K562 (cell line): ENCODE measurements at regions not wholly inside any gene's neighbourhood (a gene's known extent, or its start where the extent isn't known, plus 50 kb on each side); places are given as distances from the start of the nearest gene placed in this dataset.

Experiments used
- ATAC-seq: fragments of 200-7000 bp; cut with Tn5 transposase; 3 replicates; pipeline ENCODE4 v1.9.1; 2020; ENCODE audit warnings: moderate library complexity
- BruUV-seq: library from RNA; stranded (reverse); fragments of 400-500 nt; replicated peaks from 2 replicates; lab custom pipeline; 2021; lab: Mats Ljungman, UMichigan
- CTCF ChIA-PET: fragments of 300-600 bp; formaldehyde crosslinking; extraction: SDS; loops from one replicate; lab custom pipeline; 2021; ENCODE audit warnings: low intra/inter-chr PET ratio; lab: Yijun Ruan, JAX
- POLR2A ChIA-PET: fragments of 300-600, 350-650 bp; sonication (Branson Sonifier 250); formaldehyde crosslinking; extraction: SDS; loops from one replicate; lab custom pipeline; 2021; ENCODE audit warnings: antibody characterized with exemption, inconsistent platforms; lab: Yijun Ruan, JAX
- DNase-seq, 4 experiments: peaks; one replicate each; pipeline versions ENCODE4 v3.0.0 to v3.0.0-alpha.2; 2011 to 2018; ENCODE audit warnings: low spot score in 3 of 4, mixed read lengths in 3 of 4; ENCODE audit errors: extremely low read depth in 1 of 4
- FAIRE-seq: peaks from 2 replicates; lab custom pipeline; 2011; peaks lifted over from hg19 to GRCh38; lab: Jason Lieb, UNC
- H2AFZ ChIP-seq: 2 replicates; pipeline ENCODE4 v1.6.0; 2011; ENCODE audit warnings: low read depth, low read length, control low read depth, inconsistent platforms
- H3K27ac ChIP-seq: fragments of 200-600 bp; 3 replicates; pipeline ENCODE4 v1.8.0; 2011; ENCODE audit warnings: low read depth, mild to moderate bottlenecking, control low read depth, inconsistent platforms, low read length, moderate library complexity, mixed read lengths; ENCODE audit errors: extremely low read depth
- H3K27me3 ChIP-seq, 2 experiments: fragments of 300-600 bp in 1 of 2; 2 replicates in 1 of 2; 3 replicates in 1 of 2; pipeline versions ENCODE4 v1.6.0 to v1.8.0; 2011; ENCODE audit warnings: inconsistent platforms in 2 of 2, low read length in 2 of 2, mild to moderate bottlenecking in 1 of 2, mixed read lengths in 1 of 2, moderate library complexity in 1 of 2; ENCODE audit not compliant: control insufficient read depth in 2 of 2, insufficient read depth in 2 of 2
- H3K36me3 ChIP-seq: fragments of 300-600 bp; 3 replicates; pipeline ENCODE4 v1.8.0; 2011; ENCODE audit warnings: mild to moderate bottlenecking, low read length, inconsistent platforms; ENCODE audit not compliant: control insufficient read depth, insufficient read depth
- H3K4me1 ChIP-seq, 2 experiments: fragments of 200-600 bp in 1 of 2; replicated peaks in 1 of 2; 2 replicates in 1 of 2; 3 replicates in 1 of 2; pipeline versions ENCODE4 v1.5.1 to v1.8.0; 2011; ENCODE audit warnings: inconsistent platforms in 2 of 2, low read length in 2 of 2, mild to moderate bottlenecking in 1 of 2, mixed read lengths in 1 of 2, moderate library complexity in 1 of 2; ENCODE audit not compliant: control insufficient read depth in 2 of 2, insufficient read depth in 2 of 2
- H3K4me2 ChIP-seq: 2 replicates; pipeline ENCODE4 v1.6.1; 2011; ENCODE audit warnings: low read length, control low read depth, inconsistent platforms, mixed read lengths; ENCODE audit not compliant: insufficient read depth
- H3K4me3 ChIP-seq: fragments of 200-600 bp; sonication (generic), shearing (Covaris generic); 2 replicates; pipeline ENCODE4 v1.5.1; 2016; ENCODE audit warnings: control low read depth, inconsistent platforms
- H3K79me2 ChIP-seq: fragments of 200-600 bp; 3 replicates; pipeline ENCODE4 v1.8.0; 2011; ENCODE audit warnings: low read length, inconsistent platforms; ENCODE audit not compliant: control insufficient read depth, insufficient read depth
- H3K9ac ChIP-seq, 2 experiments: 2 replicates each; pipeline versions ENCODE4 v1.6.0 to v1.6.1; 2011; ENCODE audit warnings: low read depth in 2 of 2, low read length in 2 of 2, control low read depth in 1 of 2, inconsistent platforms in 1 of 2, mild to moderate bottlenecking in 1 of 2, mixed read lengths in 1 of 2; ENCODE audit not compliant: insufficient read depth in 1 of 2
- H3K9me1 ChIP-seq: one replicate; pipeline ENCODE4 v1.6.0; 2011; ENCODE audit warnings: inconsistent platforms, mild to moderate bottlenecking, low read length, moderate library complexity; ENCODE audit not compliant: control insufficient read depth, insufficient read depth
- H3K9me3 ChIP-seq: replicated peaks from 2 replicates; pipeline ENCODE4 v1.5.1; 2011; ENCODE audit warnings: low read depth, low read length, inconsistent platforms; ENCODE audit not compliant: control insufficient read depth, insufficient read depth
- H4K20me1 ChIP-seq: replicated peaks from 2 replicates; pipeline ENCODE4 v1.6.1; 2011; ENCODE audit warnings: low read length, inconsistent platforms, mixed read lengths; ENCODE audit not compliant: control insufficient read depth, insufficient read depth
- CC2D1A ChIP-seq: fragments of 450-650 bp; IDR thresholded peaks from 2 replicates; pipeline ENCODE4 v1.6.1; 2017; ENCODE audit warnings: mild to moderate bottlenecking
- DDX20 ChIP-seq: fragments of 450-650 bp; IDR thresholded peaks from 2 replicates; pipeline ENCODE4 v1.6.1; 2016; ENCODE audit warnings: missing genetic modification characterization, low read depth, mild to moderate bottlenecking, missing compliant biosample characterization, moderate library complexity
- ESRRA ChIP-seq: fragments of 450-650 bp; IDR thresholded peaks from 2 replicates; pipeline ENCODE4 v1.6.1; 2014; ENCODE audit warnings: low read depth, mild to moderate bottlenecking, moderate library complexity, borderline replicate concordance
- FOXJ2 ChIP-seq: fragments of 200-800 bp; sonication (Bioruptor generic); IDR thresholded peaks from 2 replicates; pipeline ENCODE4 v1.6.1; 2016; ENCODE audit warnings: missing genetic modification characterization, missing compliant biosample characterization
- GTF2F1 ChIP-seq: IDR thresholded peaks from 2 replicates; pipeline ENCODE4 v1.6.1; 2011; ENCODE audit warnings: low read depth, low read length, improper control_type of control experiment
- HMG20A ChIP-seq: fragments of 450-650 bp; formaldehyde crosslinking; conservative IDR thresholded peaks from 2 replicates; pipeline ENCODE4 v1.4.0; 2020; ENCODE audit warnings: mild to moderate bottlenecking, mixed read lengths
- HNRNPL ChIP-seq: fragments of 200-400 bp; formaldehyde crosslinking; IDR thresholded peaks from 2 replicates; pipeline ENCODE4 v1.6.1; 2017; ENCODE audit warnings: low read depth, mild to moderate bottlenecking, low read length
- POLR3G ChIP-seq: IDR thresholded peaks from 2 replicates; pipeline ENCODE4 v1.6.1; 2011; ENCODE audit not compliant: insufficient read length, insufficient replicate concordance; ENCODE audit errors: extremely low read depth
- SNAPC5 ChIP-seq: fragments of 250-450 bp; sonication (Bioruptor Pico); IDR thresholded peaks from 2 replicates; pipeline ENCODE4 v1.8.0; 2021; ENCODE audit warnings: moderate library complexity, mild to moderate bottlenecking, inconsistent platforms
- ZBTB1 ChIP-seq: sonication (generic); formaldehyde crosslinking; IDR thresholded peaks from 2 replicates; pipeline ENCODE4 v1.8.1; 2023; ENCODE audit warnings: missing genetic modification reagents, low read depth, mild to moderate bottlenecking, borderline replicate concordance
- ZNF133 ChIP-seq: fragments of 250-450 bp; sonication (Bioruptor Pico); IDR thresholded peaks from 2 replicates; pipeline ENCODE4 v1.4.0; 2020; ENCODE audit warnings: mild to moderate bottlenecking
- ZNF253 ChIP-seq: fragments of 250-450 bp; sonication (Bioruptor Pico); conservative IDR thresholded peaks from 2 replicates; pipeline ENCODE4 v1.6.1; 2021; ENCODE audit warnings: mild to moderate bottlenecking
- ZNF277 ChIP-seq: fragments of 250-450 bp; sonication (Bioruptor Pico); IDR thresholded peaks from 2 replicates; pipeline ENCODE4 v1.8.0; 2022; ENCODE audit warnings: inconsistent platforms, mild to moderate bottlenecking, moderate library complexity, borderline replicate concordance
- ZNF717 ChIP-seq: fragments of 250-450 bp; sonication (Bioruptor Pico); IDR thresholded peaks from 2 replicates; pipeline ENCODE4 v1.5.0; 2021
- WGBS: fragments of 100-300 bp; shearing (Covaris generic); methylation state at CpG from one replicate; pipeline ENCODE4 v1.1.6; 2016; ENCODE audit warnings: low coverage, mixed read lengths; ENCODE audit not compliant: insufficient coverage; ENCODE audit errors: missing lambda C conversion rate; 5-methylcytosine and 5-hydroxymethylcytosine counted together
- in situ Hi-C: fragments of 300-500 bp; cut with MboI; formaldehyde crosslinking; loops from 4 replicates; pipeline ENCODE4 v1.15.0; 2018; ENCODE audit warnings: inconsistent platforms, mixed read lengths
- intact Hi-C: fragments of 100-400 bp; cut with micrococcal nuclease; formaldehyde crosslinking; loops from 2 replicates; pipeline ENCODE4 v1.14.2; 2022
- TF ChIP-seq, protein P1 (sequence below): fragments of 250-450 bp; sonication (Bioruptor Pico); IDR thresholded peaks from 2 replicates; pipeline ENCODE4 v1.5.0; 2021
- TF ChIP-seq, protein P2 (sequence below): sonication (generic); IDR thresholded peaks from 2 replicates; pipeline ENCODE4 v1.6.1; 2016
- TF ChIP-seq, protein P3 (sequence below): fragments of 450-650 bp; formaldehyde crosslinking; IDR thresholded peaks from 2 replicates; pipeline ENCODE4 v1.4.0; 2020; ENCODE audit warnings: mild to moderate bottlenecking, moderate library complexity

DNA sequence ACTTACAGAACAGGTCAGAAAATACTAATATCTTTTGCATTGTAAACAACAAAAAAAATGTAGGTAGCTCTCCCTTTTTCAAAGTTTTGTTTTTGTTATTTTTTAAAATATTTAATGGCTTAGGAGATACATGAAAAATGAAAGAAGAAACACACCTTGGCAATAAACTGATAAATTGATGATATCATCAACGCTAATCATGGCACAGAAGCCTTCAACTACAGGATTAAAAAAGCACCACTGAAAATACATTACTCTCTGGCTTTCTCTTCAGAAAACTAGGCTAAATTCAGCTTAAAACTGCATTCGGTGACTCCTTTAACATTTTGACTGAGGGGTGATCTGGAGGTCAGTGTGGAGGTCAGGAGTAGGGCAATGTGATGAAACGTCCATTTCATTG lies 1018.8 kb upstream of the FANCL start:
- Histone ChIP-seq H3K4me1 (no peaks in the 10 kb centered on the region), H3K27ac (no peak overlapping the region), H2AFZ (no peak overlapping the region), H3K79me2 (no peaks in the 10 kb centered on the region), H3K9ac (no peak overlapping the region), H3K36me3 (no peaks in the 10 kb centered on the region), H3K9me3 (no peaks in the 10 kb centered on the region), H3K4me2 (no peak overlapping the region), H3K9me1 (no peaks in the 10 kb centered on the region), H4K20me1 (no peaks in the 10 kb centered on the region), H3K27me3 (no peaks in the 10 kb centered on the region), H3K4me3 (no peak overlapping the region)
- no peak for TF ChIP-seq FOXJ2 (tag)
- TF ChIP-seq, protein P1, sequence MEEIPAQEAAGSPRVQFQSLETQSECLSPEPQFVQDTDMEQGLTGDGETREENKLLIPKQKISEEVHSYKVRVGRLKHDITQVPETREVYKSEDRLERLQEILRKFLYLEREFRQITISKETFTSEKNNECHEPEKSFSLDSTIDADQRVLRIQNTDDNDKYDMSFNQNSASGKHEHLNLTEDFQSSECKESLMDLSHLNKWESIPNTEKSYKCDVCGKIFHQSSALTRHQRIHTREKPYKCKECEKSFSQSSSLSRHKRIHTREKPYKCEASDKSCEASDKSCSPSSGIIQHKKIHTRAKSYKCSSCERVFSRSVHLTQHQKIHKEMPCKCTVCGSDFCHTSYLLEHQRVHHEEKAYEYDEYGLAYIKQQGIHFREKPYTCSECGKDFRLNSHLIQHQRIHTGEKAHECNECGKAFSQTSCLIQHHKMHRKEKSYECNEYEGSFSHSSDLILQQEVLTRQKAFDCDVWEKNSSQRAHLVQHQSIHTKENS (CRISPR knock-in tag), result no peak
- TF ChIP-seq, protein P2, sequence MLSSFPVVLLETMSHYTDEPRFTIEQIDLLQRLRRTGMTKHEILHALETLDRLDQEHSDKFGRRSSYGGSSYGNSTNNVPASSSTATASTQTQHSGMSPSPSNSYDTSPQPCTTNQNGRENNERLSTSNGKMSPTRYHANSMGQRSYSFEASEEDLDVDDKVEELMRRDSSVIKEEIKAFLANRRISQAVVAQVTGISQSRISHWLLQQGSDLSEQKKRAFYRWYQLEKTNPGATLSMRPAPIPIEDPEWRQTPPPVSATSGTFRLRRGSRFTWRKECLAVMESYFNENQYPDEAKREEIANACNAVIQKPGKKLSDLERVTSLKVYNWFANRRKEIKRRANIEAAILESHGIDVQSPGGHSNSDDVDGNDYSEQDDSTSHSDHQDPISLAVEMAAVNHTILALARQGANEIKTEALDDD, result no peak
- TF ChIP-seq ZNF717 (CRISPR knock-in tag), result no peak
- TF ChIP-seq ZNF277, result no peak
- no peak for TF ChIP-seq HMG20A (CRISPR knock-in tag)
- no peak for TF ChIP-seq DDX20
- no peak for TF ChIP-seq ZNF133 (CRISPR knock-in tag)
- no peak for TF ChIP-seq ESRRA
- no peak for TF ChIP-seq ZBTB1
- TF ChIP-seq, protein P3, sequence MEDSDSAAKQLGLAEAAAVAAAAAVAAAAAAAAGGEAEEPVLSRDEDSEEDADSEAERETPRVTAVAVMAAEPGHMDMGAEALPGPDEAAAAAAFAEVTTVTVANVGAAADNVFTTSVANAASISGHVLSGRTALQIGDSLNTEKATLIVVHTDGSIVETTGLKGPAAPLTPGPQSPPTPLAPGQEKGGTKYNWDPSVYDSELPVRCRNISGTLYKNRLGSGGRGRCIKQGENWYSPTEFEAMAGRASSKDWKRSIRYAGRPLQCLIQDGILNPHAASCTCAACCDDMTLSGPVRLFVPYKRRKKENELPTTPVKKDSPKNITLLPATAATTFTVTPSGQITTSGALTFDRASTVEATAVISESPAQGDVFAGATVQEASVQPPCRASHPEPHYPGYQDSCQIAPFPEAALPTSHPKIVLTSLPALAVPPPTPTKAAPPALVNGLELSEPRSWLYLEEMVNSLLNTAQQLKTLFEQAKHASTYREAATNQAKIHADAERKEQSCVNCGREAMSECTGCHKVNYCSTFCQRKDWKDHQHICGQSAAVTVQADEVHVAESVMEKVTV, result no peak
- TF ChIP-seq SNAPC5 (CRISPR knock-in tag), result no peak
- no peak for TF ChIP-seq ZNF253
- TF ChIP-seq CC2D1A, result no peak
- TF ChIP-seq GTF2F1, result no peak
- TF ChIP-seq HNRNPL, result no peak
- no peak for TF ChIP-seq POLR3G
- 0% methylated on average over 3 of the region's 3 CpGs for WGBS
- no TSS peak for BruUV-seq
- FAIRE-seq (no peak), ATAC-seq (no peak), DNase-seq (no peak)
- in situ Hi-C loops, result no loop called here
- intact Hi-C loops, result no loop called here
- CTCF ChIA-PET, result no interaction called here
- POLR2A ChIA-PET, result no interaction called here
